ENCODE measurements at regions not wholly inside any gene's neighbourhood (a gene's known extent, or its start where the extent isn't known, plus 50 kb on each side); places are given as distances from the start of the nearest gene placed in this dataset.

- Histone ChIP-seq H3K9ac (ENCODE audit: low read length) (no peak overlapping the region), H4K20me1 (ENCODE audit: insufficient read depth) (no peaks in the 10 kb centered on the region), H3K4me2 (ENCODE audit: low read length) (no peak overlapping the region), H3K36me3 (ENCODE audit: control insufficient read depth in 1 of 2, insufficient read depth in 2 of 2, low read length in 2 of 2) (no peaks in the 10 kb centered on the region), H3K9me2 (ENCODE audit: insufficient read depth) (no peaks in the 10 kb centered on the region), H3K4me3 (replicated peaks in 1 of 2; ENCODE audit: low read depth in 1 of 2, low read length in 2 of 2) (no peak overlapping the region), H3K79me2 (ENCODE audit: insufficient read depth, low read length) (no peaks in the 10 kb centered on the region), H3K27ac (ENCODE audit: low read depth, low read length) (no peak overlapping the region), H3K9me3 (ENCODE audit: control insufficient read depth in 1 of 2, insufficient read depth in 1 of 2, low read depth in 1 of 2, low read length in 2 of 2) (no peaks in the 10 kb centered on the region), H3K4me1 (ENCODE audit: control insufficient read depth in 1 of 2, insufficient read depth in 2 of 2, low read length in 2 of 2) (no peaks in the 10 kb centered on the region), H3K27me3 (ENCODE audit: insufficient read depth, low read length) (no peaks in the 10 kb centered on the region), H2AFZ (ENCODE audit: low read depth, low read length, poor library complexity, severe bottlenecking) (no peak overlapping the region)
- ATAC-seq (no peak), DNase-seq (ENCODE audit: low read depth, low spot score) (no peak)
- no TSS peak for BruUV-seq (replicated peaks)
- RAD21 ChIA-PET (ENCODE audit: low non-redundant PET in 1 of 2, low total read pairs in 2 of 2, uncharacterized antibody in 2 of 2, unreplicated experiment in 2 of 2), result no interaction called here
- TF ChIP-seq SRF (IDR thresholded peaks at IDR 0.05; ENCODE audit: low read depth) (no peak), JUND (IDR thresholded peaks at IDR 0.05) (no peak), POLR2A (IDR thresholded peaks at IDR 0.05; ENCODE audit: borderline replicate concordance, extremely low read depth, insufficient read depth, insufficient read length) (no peak), CTCF (IDR thresholded peaks at IDR 0.05 in 2 of 3, conservative IDR thresholded peaks at IDR 0.05 in 1 of 3; ENCODE audit: borderline replicate concordance in 1 of 3, insufficient read depth in 1 of 3, low read depth in 2 of 3, low read length in 2 of 3) (no peak), ELF1 (IDR thresholded peaks at IDR 0.05; ENCODE audit: borderline replicate concordance, low read depth) (no peak)
- CTCF ChIA-PET, result no interaction called here
- POLR2A ChIA-PET, result no interaction called here
- intact Hi-C loops (cut with micrococcal nuclease), result no loop called here
Measured at GRCh38 chr9:84593352-84593751, 76.2 kb upstream of the NTRK2 start.

GRCh38 chr9:84597131-84597530 lies 72.4 kb upstream of the NTRK2 start:
- ChIA-PET RAD21 (ENCODE audit: low non-redundant PET in 1 of 2, low total read pairs in 2 of 2, uncharacterized antibody in 2 of 2, unreplicated experiment in 2 of 2) (no interaction called here), CTCF (no interaction called here), POLR2A (no interaction called here)
- Histone ChIP-seq H3K36me3 (ENCODE audit: control insufficient read depth in 1 of 2, insufficient read depth in 2 of 2, low read length in 2 of 2) (no peaks in the 10 kb centered on the region), H3K27me3 (ENCODE audit: insufficient read depth, low read length) (peaks cover 16% of the 10 kb centered on the region; the same call in 1 of the 2 replicates), H3K9me2 (ENCODE audit: insufficient read depth) (no peaks in the 10 kb centered on the region), H3K4me2 (ENCODE audit: low read length) (no peak overlapping the region), H3K9ac (ENCODE audit: low read length) (no peak overlapping the region), H3K27ac (ENCODE audit: low read depth, low read length) (no peak overlapping the region), H4K20me1 (ENCODE audit: insufficient read depth) (no peaks in the 10 kb centered on the region), H3K79me2 (ENCODE audit: insufficient read depth, low read length) (no peaks in the 10 kb centered on the region), H3K4me3 (replicated peaks in 1 of 2; ENCODE audit: low read depth in 1 of 2, low read length in 2 of 2) (no peak overlapping the region), H3K9me3 (ENCODE audit: control insufficient read depth in 1 of 2, insufficient read depth in 1 of 2, low read depth in 1 of 2, low read length in 2 of 2) (no peaks in the 10 kb centered on the region), H3K4me1 (ENCODE audit: control insufficient read depth in 1 of 2, insufficient read depth in 2 of 2, low read length in 2 of 2) (no peaks in the 10 kb centered on the region), H2AFZ (ENCODE audit: low read depth, low read length, poor library complexity, severe bottlenecking) (no peak overlapping the region)
- DNase-seq (ENCODE audit: low read depth, low spot score), result no peak
- intact Hi-C loops (cut with micrococcal nuclease), result no loop called here
- no peak for ATAC-seq
- BruUV-seq (replicated peaks), result no TSS peak
- TF ChIP-seq ATF3 (IDR thresholded peaks at IDR 0.05) (no peak), ZBTB33 (IDR thresholded peaks at IDR 0.05; ENCODE audit: extremely low read depth, insufficient replicate concordance, low read length) (no peak), ELF1 (IDR thresholded peaks at IDR 0.05; ENCODE audit: borderline replicate concordance, low read depth) (no peak), POLR2AphosphoS5 (IDR thresholded peaks at IDR 0.05; ENCODE audit: low read depth, low read length) (no peak), SRF (IDR thresholded peaks at IDR 0.05; ENCODE audit: low read depth) (no peak), EGR1 (IDR thresholded peaks at IDR 0.05; ENCODE audit: low read depth) (no peak), EZH2phosphoT487 (IDR thresholded peaks at IDR 0.05; ENCODE audit: borderline replicate concordance) (no peak), YY1 (IDR thresholded peaks at IDR 0.05; ENCODE audit: extremely low read depth, insufficient replicate concordance, low read depth, low read length) (no peak)

All from HCT116 (cell line).